Breast epithelium (tissue), 3 donors: ENCODE measurements at regions not wholly inside any gene's neighbourhood (a gene's known extent, or its start where the extent isn't known, plus 50 kb on each side); places are given as distances from the start of the nearest gene placed in this dataset.

ENCODE experiments used
- POLR2A ChIP-seq: fragments of 450-650 bp; IDR thresholded peaks from one replicate; pipeline ENCODE4 v1.6.1; 2016; ENCODE audit warnings: antibody characterized with exemption, mild to moderate bottlenecking, moderate library complexity
- POLR2AphosphoS5 ChIP-seq, 3 donors: sonication (generic); formaldehyde crosslinking; IDR thresholded peaks; one replicate each; pipeline ENCODE4 v1.6.1; 2017; ENCODE audit warnings: antibody characterized with exemption in 3 of 3
- TF ChIP-seq, protein P1 (sequence below), 3 donors: fragments of 450-650 bp; IDR thresholded peaks; one replicate each; pipeline ENCODE4 v1.5.1; 2016 to 2017; ENCODE audit warnings: antibody characterized with exemption in 3 of 3, mild to moderate bottlenecking in 3 of 3, moderate library complexity in 3 of 3

DNA sequence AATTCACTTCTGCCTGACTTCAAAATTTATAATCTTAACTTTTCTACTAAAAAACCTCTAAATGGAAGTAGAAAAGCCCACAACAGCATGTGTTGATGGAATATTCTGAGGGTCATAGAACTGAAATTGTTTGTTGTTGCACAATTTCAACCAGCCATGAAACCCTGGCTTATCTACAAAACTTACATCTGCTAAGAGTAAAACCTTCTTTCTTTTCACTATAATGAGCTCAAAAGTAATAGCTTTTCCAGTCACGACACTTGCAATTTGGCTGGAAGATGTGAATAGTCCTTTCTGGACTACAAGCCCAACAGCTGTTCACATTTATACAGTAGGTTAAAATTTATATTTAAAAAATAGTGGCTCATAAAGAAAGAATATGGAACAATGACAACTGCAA lies 250.0 kb downstream of the GPAT3 start:
- TF ChIP-seq, protein P1, sequence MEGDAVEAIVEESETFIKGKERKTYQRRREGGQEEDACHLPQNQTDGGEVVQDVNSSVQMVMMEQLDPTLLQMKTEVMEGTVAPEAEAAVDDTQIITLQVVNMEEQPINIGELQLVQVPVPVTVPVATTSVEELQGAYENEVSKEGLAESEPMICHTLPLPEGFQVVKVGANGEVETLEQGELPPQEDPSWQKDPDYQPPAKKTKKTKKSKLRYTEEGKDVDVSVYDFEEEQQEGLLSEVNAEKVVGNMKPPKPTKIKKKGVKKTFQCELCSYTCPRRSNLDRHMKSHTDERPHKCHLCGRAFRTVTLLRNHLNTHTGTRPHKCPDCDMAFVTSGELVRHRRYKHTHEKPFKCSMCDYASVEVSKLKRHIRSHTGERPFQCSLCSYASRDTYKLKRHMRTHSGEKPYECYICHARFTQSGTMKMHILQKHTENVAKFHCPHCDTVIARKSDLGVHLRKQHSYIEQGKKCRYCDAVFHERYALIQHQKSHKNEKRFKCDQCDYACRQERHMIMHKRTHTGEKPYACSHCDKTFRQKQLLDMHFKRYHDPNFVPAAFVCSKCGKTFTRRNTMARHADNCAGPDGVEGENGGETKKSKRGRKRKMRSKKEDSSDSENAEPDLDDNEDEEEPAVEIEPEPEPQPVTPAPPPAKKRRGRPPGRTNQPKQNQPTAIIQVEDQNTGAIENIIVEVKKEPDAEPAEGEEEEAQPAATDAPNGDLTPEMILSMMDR (IDR thresholded peaks at IDR 0.05), result no peak
- TF ChIP-seq POLR2A (no peak), POLR2AphosphoS5 (IDR thresholded peaks at IDR 0.05) (no peak)
